HG02759 (cell line): ENCODE measurements at regions not wholly inside any gene's neighbourhood (a gene's known extent, or its start where the extent isn't known, plus 50 kb on each side); places are given as distances from the start of the nearest gene placed in this dataset.
"Not testable (repeated sequence)": the region's sequence is repeated elsewhere in the genome, so short reads cannot be mapped to it uniquely, and the experiment has no call there.

ENCODE experiments used
- ATAC-seq: cut with Tn5 transposase; IDR thresholded peaks from one replicate; pipeline ENCODE4 v1.9.1; 2021; ENCODE audit warnings: mild to moderate bottlenecking, moderate library complexity; ENCODE audit not compliant: unreplicated experiment

DNA sequence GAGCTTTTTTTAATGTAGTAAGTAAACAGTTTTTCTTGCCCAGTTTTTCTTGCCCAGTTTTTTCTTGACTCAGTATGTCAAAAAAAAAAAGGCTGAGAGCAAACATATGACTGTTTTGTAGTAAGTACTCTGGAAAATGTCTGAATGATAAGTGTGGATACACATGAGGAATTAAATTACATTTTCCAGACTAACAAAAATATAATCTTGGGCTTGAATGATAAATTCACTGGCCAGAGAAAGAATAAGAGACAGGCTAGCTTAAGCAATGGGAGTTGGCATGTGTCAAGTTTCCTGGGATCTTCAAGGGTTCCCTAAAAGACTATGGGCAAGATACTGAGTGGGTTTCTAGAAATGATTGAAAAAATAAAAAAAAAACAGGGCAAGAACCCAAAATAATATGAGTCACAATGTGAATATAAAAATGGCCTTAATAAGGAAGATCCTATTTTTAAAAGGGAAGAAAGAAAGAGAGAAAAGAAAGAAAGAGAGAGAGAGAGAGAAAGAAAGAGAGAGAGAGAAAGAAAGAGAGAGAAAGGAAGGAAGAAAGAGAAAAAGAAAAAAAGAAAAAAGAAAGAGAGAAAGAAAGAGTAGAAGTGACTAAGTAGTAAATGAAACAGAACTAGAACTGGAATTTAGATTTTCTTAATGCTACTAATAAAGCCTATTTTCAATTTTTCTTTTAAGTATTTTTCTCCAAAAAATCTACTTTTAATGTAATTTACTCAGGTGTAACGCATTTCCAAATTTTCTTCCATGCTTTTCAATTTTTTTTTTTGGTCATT, 60.2 kb downstream of the TFPI2 start:
- no peak for ATAC-seq

DNA sequence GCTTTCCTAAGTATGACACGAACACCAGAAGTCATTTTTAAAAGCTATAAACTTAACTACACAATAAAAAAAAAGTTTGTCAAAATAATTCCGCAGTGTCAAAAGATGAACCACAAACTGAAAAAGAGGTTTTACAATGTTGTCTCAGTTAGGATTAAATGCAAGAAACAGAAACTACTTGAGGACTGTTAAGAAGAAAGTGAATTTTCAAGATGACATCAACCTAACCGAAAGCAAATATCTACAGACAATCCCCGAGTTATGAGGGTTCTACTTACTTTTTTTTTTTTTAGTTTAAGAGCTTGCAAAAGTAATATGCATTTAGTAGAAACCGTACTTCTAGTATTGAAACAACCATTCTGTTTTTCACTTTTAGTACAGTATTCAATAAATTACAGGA, 62.3 kb downstream of the TFPI2 start:
- no peak for ATAC-seq

GRCh38 chr7:93823621-93824020, 66.9 kb downstream of the TFPI2 start:
- no peak for ATAC-seq

- no peak for ATAC-seq
These were observed 69.1 kb downstream of the TFPI2 start for GRCh38 chr7:93821463-93821862.

DNA sequence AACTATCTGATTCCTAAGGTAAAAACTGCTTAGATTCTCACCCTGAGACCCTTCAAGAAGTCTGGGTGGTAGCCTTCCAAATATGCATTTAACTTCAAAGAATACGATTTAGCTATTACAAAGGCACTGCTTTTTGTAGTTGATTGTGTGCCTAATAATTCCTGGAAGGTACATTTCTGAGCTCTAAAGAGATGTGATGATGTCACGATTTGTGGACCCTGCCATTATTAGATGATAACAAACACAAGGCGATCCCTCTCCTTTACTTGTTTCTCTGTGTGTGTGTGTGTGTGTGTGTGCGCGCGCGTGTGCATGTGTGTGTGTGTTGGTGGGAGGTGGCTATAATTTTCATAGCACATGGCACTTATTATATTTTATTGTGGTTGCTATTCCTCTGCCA, 70.9 kb downstream of the TFPI2 start:
- ATAC-seq: no peak

GRCh38 chr7:93817526-93817925, 73.0 kb downstream of the TFPI2 start:
- no peak for ATAC-seq

GRCh38 chr7:93817004-93817403, 73.5 kb downstream of the TFPI2 start:
- no peak for ATAC-seq

DNA sequence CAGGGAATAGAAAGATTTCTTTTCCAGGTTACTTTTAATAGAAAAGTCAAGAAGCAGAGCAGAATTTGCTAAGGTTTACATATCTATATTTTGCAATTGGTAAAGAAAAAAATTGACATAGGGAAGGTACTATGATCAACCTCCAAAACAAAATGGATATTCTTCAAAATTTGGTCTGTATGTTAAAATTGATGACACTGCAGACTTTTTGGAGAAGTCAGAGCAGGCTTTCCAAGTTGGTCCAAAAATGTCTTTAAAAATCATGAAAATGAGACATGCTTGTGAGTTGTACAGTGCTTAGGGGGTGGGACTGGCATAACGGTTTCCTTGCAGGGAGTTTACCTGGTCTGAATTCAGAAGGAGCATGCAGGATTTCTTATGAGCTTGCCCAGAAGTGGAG, 77.0 kb downstream of the TFPI2 start:
- no peak for ATAC-seq

DNA sequence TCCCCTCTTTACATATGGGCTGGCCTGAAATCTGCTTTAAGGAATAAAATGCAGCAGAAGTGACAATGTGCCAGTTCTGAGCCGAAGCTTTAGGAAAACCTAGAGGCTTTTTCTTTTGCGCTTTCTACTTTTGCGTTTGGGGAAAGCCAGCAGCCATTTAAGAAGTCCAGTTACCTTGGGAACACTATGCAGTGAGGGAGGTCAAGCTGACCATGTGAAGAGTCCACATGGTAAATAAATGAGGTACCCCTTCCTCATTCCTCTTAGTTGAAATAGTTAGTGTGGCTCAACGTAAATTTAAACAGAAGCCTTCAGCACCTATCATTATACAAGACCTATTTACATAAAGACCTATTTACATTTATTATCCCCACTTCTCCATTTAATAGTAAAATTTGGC, 78.5 kb downstream of the TFPI2 start:
- ATAC-seq: no peak

DNA sequence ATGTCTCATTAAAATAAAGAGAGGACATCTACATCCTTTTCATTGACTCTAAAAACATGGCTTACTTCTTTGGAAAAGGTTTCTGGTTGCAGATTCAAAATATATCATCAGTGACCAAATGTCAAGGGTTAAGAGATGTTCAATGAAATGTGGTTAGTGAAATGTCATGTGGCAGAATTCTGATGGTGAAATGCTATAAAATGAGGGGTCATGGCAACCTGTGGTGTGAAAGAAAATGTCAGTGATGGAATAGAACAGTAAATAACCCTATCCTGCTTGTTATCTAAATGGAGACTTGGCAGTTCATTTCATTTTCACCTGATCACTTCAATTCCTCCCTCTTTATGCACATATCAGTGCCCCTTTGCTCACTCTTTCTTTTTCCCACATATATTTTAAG, 79.4 kb downstream of the TFPI2 start:
- ATAC-seq: no peak

- no peak for ATAC-seq
These were observed 80.0 kb downstream of the TFPI2 start for GRCh38 chr7:93810561-93810960.

- no peak for ATAC-seq
These were observed 85.8 kb downstream of the TFPI2 start for GRCh38 chr7:93804726-93805125.

GRCh38 chr7:93799750-93800357, 90.7 kb downstream of the TFPI2 start:
- ATAC-seq: no peak

DNA sequence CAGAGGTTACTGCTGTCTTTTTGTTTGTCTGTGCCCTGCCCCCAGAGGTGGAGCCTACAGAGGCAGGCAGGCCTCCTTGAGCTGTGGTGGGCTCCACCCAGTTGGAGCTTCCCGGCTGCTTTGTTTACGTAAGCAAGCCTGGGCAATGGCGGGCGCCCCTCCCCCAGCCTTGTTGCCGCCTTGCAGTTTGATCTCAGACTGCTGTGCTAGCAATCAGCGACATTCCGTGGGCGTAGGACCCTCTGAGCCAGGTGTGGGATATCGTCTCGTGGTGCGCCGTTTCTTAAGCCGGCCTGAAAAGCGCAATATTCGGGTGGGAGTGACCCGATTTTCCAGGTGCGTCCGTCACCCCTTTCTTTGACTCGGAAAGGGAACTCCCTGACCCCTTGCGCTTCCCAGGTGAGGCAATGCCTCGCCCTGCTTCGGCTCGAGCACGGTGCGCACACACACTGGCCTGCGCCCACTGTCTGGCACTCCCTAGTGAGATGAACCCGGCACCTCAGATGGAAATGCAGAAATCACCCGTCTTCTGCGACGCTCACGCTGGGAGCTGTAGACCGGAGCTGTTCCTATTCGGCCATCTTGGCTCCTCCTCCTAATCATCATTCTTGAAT, 97.4 kb downstream of the TFPI2 start:
- ATAC-seq: not testable (repeated sequence)

DNA sequence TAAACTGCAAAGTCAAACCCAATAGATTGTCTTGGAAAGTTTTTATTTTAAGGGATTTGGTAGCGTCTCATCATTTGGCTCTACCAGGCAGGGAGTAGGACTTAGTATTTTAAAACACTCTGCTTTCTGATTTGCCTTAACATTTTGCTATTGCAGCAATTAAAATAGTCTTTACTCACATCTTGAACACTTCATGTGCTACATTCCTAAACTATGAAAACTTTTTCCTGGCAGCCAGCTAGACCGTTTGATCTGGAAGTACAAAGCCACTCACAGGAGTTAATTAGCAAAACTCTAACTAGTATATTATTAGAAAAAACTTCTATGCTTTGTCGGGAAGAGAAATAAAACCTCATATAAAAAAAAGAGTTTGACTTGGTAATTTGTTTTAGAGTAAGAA, 111.4 kb downstream of the TFPI2 start:
- no peak for ATAC-seq

GRCh38 chr7:93778384-93778783, 112.2 kb downstream of the TFPI2 start:
- ATAC-seq: no peak

- no peak for ATAC-seq
These were observed 117.1 kb downstream of the TFPI2 start for GRCh38 chr7:93773446-93773845.

DNA sequence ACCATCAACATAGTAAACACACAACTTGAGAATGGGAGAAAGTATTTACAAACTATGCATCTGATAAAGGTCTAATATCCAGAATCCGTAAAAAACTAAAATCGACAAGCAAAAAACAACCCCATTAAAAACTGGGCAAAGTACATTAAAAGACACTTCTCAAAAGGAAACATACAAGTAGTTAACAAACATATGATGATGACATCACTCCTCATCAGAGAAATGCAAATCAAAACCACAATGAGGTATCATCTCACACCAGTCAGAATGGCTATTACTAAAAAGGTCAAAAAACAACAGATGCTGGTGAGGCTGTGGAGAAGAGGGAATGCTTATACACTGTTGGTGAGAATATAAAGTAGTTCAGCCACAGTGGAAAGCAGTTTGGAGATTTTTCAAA, 125.1 kb downstream of the TFPI2 start:
- ATAC-seq: no peak

- ATAC-seq: no peak
These were observed 131.9 kb downstream of the TFPI2 start for GRCh38 chr7:93758631-93759030.

GRCh38 chr7:93757426-93757825, 133.1 kb downstream of the TFPI2 start:
- ATAC-seq: no peak

DNA sequence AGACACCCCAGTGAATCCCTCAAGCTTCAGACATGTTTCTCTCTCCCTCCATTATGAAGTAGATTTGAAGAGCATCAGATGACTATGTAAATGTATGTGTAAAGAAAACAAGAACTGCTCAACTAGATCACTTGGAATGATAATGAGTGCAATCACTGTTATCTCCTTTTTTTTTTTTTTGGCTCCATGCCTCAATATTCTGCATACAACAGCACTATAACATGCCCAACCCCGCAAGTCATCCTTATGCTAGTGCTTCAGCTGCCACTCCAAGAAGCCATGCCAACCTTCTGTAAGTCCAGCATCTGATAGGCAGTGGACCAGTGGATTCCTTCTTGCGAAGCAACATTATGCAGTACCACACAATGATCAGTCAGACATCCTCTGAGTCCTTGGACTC, 133.7 kb downstream of the TFPI2 start:
- no peak for ATAC-seq

GRCh38 chr7:93751421-93751820, 139.1 kb downstream of the TFPI2 start:
- no peak for ATAC-seq
